ENCODE measurements at regions not wholly inside any gene's neighbourhood (a gene's known extent, or its start where the extent isn't known, plus 50 kb on each side); places are given as distances from the start of the nearest gene placed in this dataset.

- TF ChIP-seq, protein P1, sequence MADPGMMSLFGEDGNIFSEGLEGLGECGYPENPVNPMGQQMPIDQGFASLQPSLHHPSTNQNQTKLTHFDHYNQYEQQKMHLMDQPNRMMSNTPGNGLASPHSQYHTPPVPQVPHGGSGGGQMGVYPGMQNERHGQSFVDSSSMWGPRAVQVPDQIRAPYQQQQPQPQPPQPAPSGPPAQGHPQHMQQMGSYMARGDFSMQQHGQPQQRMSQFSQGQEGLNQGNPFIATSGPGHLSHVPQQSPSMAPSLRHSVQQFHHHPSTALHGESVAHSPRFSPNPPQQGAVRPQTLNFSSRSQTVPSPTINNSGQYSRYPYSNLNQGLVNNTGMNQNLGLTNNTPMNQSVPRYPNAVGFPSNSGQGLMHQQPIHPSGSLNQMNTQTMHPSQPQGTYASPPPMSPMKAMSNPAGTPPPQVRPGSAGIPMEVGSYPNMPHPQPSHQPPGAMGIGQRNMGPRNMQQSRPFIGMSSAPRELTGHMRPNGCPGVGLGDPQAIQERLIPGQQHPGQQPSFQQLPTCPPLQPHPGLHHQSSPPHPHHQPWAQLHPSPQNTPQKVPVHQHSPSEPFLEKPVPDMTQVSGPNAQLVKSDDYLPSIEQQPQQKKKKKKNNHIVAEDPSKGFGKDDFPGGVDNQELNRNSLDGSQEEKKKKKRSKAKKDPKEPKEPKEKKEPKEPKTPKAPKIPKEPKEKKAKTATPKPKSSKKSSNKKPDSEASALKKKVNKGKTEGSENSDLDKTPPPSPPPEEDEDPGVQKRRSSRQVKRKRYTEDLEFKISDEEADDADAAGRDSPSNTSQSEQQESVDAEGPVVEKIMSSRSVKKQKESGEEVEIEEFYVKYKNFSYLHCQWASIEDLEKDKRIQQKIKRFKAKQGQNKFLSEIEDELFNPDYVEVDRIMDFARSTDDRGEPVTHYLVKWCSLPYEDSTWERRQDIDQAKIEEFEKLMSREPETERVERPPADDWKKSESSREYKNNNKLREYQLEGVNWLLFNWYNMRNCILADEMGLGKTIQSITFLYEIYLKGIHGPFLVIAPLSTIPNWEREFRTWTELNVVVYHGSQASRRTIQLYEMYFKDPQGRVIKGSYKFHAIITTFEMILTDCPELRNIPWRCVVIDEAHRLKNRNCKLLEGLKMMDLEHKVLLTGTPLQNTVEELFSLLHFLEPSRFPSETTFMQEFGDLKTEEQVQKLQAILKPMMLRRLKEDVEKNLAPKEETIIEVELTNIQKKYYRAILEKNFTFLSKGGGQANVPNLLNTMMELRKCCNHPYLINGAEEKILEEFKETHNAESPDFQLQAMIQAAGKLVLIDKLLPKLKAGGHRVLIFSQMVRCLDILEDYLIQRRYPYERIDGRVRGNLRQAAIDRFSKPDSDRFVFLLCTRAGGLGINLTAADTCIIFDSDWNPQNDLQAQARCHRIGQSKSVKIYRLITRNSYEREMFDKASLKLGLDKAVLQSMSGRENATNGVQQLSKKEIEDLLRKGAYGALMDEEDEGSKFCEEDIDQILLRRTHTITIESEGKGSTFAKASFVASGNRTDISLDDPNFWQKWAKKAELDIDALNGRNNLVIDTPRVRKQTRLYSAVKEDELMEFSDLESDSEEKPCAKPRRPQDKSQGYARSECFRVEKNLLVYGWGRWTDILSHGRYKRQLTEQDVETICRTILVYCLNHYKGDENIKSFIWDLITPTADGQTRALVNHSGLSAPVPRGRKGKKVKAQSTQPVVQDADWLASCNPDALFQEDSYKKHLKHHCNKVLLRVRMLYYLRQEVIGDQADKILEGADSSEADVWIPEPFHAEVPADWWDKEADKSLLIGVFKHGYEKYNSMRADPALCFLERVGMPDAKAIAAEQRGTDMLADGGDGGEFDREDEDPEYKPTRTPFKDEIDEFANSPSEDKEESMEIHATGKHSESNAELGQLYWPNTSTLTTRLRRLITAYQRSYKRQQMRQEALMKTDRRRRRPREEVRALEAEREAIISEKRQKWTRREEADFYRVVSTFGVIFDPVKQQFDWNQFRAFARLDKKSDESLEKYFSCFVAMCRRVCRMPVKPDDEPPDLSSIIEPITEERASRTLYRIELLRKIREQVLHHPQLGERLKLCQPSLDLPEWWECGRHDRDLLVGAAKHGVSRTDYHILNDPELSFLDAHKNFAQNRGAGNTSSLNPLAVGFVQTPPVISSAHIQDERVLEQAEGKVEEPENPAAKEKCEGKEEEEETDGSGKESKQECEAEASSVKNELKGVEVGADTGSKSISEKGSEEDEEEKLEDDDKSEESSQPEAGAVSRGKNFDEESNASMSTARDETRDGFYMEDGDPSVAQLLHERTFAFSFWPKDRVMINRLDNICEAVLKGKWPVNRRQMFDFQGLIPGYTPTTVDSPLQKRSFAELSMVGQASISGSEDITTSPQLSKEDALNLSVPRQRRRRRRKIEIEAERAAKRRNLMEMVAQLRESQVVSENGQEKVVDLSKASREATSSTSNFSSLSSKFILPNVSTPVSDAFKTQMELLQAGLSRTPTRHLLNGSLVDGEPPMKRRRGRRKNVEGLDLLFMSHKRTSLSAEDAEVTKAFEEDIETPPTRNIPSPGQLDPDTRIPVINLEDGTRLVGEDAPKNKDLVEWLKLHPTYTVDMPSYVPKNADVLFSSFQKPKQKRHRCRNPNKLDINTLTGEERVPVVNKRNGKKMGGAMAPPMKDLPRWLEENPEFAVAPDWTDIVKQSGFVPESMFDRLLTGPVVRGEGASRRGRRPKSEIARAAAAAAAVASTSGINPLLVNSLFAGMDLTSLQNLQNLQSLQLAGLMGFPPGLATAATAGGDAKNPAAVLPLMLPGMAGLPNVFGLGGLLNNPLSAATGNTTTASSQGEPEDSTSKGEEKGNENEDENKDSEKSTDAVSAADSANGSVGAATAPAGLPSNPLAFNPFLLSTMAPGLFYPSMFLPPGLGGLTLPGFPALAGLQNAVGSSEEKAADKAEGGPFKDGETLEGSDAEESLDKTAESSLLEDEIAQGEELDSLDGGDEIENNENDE (IDR thresholded peaks at IDR 0.05; ENCODE audit: insufficient replicate concordance, low read length): no peak
- TF ChIP-seq SIN3A (conservative IDR thresholded peaks at IDR 0.05 in 1 of 2, IDR thresholded peaks at IDR 0.05 in 1 of 2; ENCODE audit: low read depth in 1 of 2, low read length in 2 of 2): no peak
- TF ChIP-seq TEAD4 (IDR thresholded peaks at IDR 0.05; ENCODE audit: low read depth, low read length): no peak
- no peak for TF ChIP-seq POU5F1 (IDR thresholded peaks at IDR 0.05; ENCODE audit: low read depth, low read length)
- TF ChIP-seq POLR2A (IDR thresholded peaks at IDR 0.05; ENCODE audit: control extremely low read depth in 1 of 2, low read depth in 2 of 2, low read length in 2 of 2): no peak
- no peak for TF ChIP-seq ATF3 (IDR thresholded peaks at IDR 0.05; ENCODE audit: insufficient read depth, low read depth, low read length)
- no peak for TF ChIP-seq KDM5A (IDR thresholded peaks at IDR 0.05; ENCODE audit: low read length)
Observed at GRCh38 chr10:44316187-44316921, 68.5 kb downstream of the CXCL12 start (continued).

Measured in H1 (cell line).